Esophagus squamous epithelium (tissue), 5 donors: ENCODE measurements at regions not wholly inside any gene's neighbourhood (a gene's known extent, or its start where the extent isn't known, plus 50 kb on each side); places are given as distances from the start of the nearest gene placed in this dataset.

Source experiments
- DNase-seq: peaks from one replicate; lab custom pipeline; 2025; lab: John Stamatoyannopoulos, UW
- H3K27ac ChIP-seq, 4 donors: fragments of 200-600 bp; sonication (generic); one replicate each; pipeline ENCODE4 v1.5.1; 2016 to 2019; ENCODE audit warnings: mild to moderate bottlenecking in 1 of 4
- H3K27me3 ChIP-seq, 4 donors: fragments of 200-600 bp; sonication (generic); 1 replicate in 3 of 4; 2 replicates in 1 of 4; pipeline versions ENCODE4 v1.5.1 to v1.6.0; 2017 to 2021; ENCODE audit warnings: antibody characterized with exemption in 1 of 4
- H3K36me3 ChIP-seq, 3 donors: fragments of 200-600 bp; sonication (generic); one replicate each; pipeline ENCODE4 v1.5.1; 2016 to 2019
- H3K4me1 ChIP-seq, 3 donors: fragments of 200-600 bp; sonication (generic); one replicate each; pipeline ENCODE4 v1.5.1; 2017 to 2019
- H3K4me3 ChIP-seq, 4 donors: fragments of 200-600 bp; sonication (generic); 1 replicate in 3 of 4; 2 replicates in 1 of 4; pipeline ENCODE4 v1.5.1; 2016 to 2019; ENCODE audit warnings: mild to moderate bottlenecking in 2 of 4, moderate library complexity in 1 of 4
- H3K9me3 ChIP-seq, 3 donors: fragments of 200-600 bp; sonication (generic); one replicate each; pipeline ENCODE4 v1.5.1; 2016 to 2019
- POLR2A ChIP-seq, 4 donors: fragments of 450-650 bp; IDR thresholded peaks; one replicate each; pipeline ENCODE4 v1.6.1; 2017; ENCODE audit warnings: antibody characterized with exemption in 4 of 4, mild to moderate bottlenecking in 4 of 4, moderate library complexity in 3 of 4
- WGBS, 2 donors: methylation state at CpG; one replicate each; pipeline ENCODE4 v1.1.5; 2018; 5-methylcytosine and 5-hydroxymethylcytosine counted together
- intact Hi-C: fragments of 100-400 bp; cut with DNase I; formaldehyde crosslinking; loops from one replicate; pipeline ENCODE4 v1.15.0; 2022
- TF ChIP-seq, protein P1 (sequence below), 6 experiments: fragments of 450-650 bp in 4 of 6; fragments of 200-600 bp in 2 of 6; sonication (generic) in 2 of 6; IDR thresholded peaks; one replicate each; pipeline ENCODE4 v1.5.1; 2016 to 2019; ENCODE audit warnings: antibody characterized with exemption in 6 of 6, mild to moderate bottlenecking in 4 of 6, moderate library complexity in 4 of 6
- donor health status: DM: yes; HTN: yes; CAD: no.

GRCh38 chr4:89587364-89587763, 249.6 kb downstream of the SNCA start:
- Histone ChIP-seq H3K9me3 (no peaks in the 10 kb centered on the region), H3K36me3 (no peaks in the 10 kb centered on the region), H3K27ac (no peak overlapping the region), H3K4me3 (no peak overlapping the region), H3K27me3 (no peaks in the 10 kb centered on the region), H3K4me1 (no peaks in the 10 kb centered on the region)
- DNase-seq = no peak
- TF ChIP-seq, protein P1, sequence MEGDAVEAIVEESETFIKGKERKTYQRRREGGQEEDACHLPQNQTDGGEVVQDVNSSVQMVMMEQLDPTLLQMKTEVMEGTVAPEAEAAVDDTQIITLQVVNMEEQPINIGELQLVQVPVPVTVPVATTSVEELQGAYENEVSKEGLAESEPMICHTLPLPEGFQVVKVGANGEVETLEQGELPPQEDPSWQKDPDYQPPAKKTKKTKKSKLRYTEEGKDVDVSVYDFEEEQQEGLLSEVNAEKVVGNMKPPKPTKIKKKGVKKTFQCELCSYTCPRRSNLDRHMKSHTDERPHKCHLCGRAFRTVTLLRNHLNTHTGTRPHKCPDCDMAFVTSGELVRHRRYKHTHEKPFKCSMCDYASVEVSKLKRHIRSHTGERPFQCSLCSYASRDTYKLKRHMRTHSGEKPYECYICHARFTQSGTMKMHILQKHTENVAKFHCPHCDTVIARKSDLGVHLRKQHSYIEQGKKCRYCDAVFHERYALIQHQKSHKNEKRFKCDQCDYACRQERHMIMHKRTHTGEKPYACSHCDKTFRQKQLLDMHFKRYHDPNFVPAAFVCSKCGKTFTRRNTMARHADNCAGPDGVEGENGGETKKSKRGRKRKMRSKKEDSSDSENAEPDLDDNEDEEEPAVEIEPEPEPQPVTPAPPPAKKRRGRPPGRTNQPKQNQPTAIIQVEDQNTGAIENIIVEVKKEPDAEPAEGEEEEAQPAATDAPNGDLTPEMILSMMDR (IDR thresholded peaks at IDR 0.05) = no peak
- no peak for TF ChIP-seq POLR2A (IDR thresholded peaks at IDR 0.05)
- intact Hi-C loops = no loop called here
- 57% methylated on average over 2 of the region's 2 CpGs for WGBS, 2 donors

DNA sequence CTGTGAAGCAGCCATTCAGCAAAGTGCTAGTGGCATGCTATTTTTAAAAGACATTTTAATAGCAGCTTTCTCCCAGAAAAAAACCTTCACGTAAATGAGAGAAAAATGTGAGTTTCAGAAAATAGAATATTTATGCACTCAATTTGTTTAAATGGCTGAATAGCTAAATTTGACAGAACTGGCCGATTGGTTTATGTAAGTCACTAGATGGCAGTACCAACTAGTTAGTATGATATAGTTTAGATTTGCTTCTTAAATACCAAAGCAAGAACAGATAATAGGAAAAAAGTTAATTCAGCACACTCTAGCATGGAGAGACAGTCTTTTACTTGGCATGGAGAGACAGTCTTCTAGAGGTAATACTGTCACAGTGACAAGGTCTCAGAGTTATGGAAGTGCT, 250.1 kb downstream of the SNCA start:
- Histone ChIP-seq H3K9me3 (no peaks in the 10 kb centered on the region), H3K36me3 (no peaks in the 10 kb centered on the region), H3K27me3 (no peaks in the 10 kb centered on the region), H3K4me3 (no peak overlapping the region), H3K4me1 (no peaks in the 10 kb centered on the region), H3K27ac (no peak overlapping the region)
- WGBS, 2 donors = 42 to 48% methylated on average over 2 of the region's 2 CpGs
- TF ChIP-seq, protein P1 (IDR thresholded peaks at IDR 0.05) = peak in 1 of 6 experiments; percentile 30
- no peak for TF ChIP-seq POLR2A (IDR thresholded peaks at IDR 0.05)
- intact Hi-C loops = no loop called here
- DNase-seq = no peak

GRCh38 chr4:89586318-89586717, 250.6 kb downstream of the SNCA start:
- TF ChIP-seq, protein P1 (IDR thresholded peaks at IDR 0.05) = no peak
- no peak for TF ChIP-seq POLR2A (IDR thresholded peaks at IDR 0.05)
- WGBS, 2 donors = 65 to 75% methylated on average over 3 of the region's 3 CpGs

GRCh38 chr4:89582756-89583505, 254.0 kb downstream of the SNCA start:
- DNase-seq = no peak
- Histone ChIP-seq H3K36me3 (no peaks in the 10 kb centered on the region), H3K27me3 (no peaks in the 10 kb centered on the region), H3K4me3 (no peak overlapping the region), H3K9me3 (no peaks in the 10 kb centered on the region), H3K27ac (no peak overlapping the region), H3K4me1 (no peaks in the 10 kb centered on the region)
- 64 to 71% methylated on average over 5 of the region's 5 CpGs for WGBS, 2 donors
- TF ChIP-seq POLR2A (IDR thresholded peaks at IDR 0.05) = no peak
- TF ChIP-seq, protein P1 (IDR thresholded peaks at IDR 0.05) = no peak
- intact Hi-C loops = no loop called here

More at GRCh38 chr4:89586318-89586717, 250.6 kb downstream of the SNCA start:
- H3K4me3 ChIP-seq = no peak overlapping the region
- H3K27me3 ChIP-seq = no peaks in the 10 kb centered on the region
- intact Hi-C loops = no loop called here
- H3K27ac ChIP-seq = no peak overlapping the region
- DNase-seq = no peak
- H3K36me3 ChIP-seq = no peaks in the 10 kb centered on the region
- H3K9me3 ChIP-seq = no peaks in the 10 kb centered on the region
- H3K4me1 ChIP-seq = no peaks in the 10 kb centered on the region

DNA sequence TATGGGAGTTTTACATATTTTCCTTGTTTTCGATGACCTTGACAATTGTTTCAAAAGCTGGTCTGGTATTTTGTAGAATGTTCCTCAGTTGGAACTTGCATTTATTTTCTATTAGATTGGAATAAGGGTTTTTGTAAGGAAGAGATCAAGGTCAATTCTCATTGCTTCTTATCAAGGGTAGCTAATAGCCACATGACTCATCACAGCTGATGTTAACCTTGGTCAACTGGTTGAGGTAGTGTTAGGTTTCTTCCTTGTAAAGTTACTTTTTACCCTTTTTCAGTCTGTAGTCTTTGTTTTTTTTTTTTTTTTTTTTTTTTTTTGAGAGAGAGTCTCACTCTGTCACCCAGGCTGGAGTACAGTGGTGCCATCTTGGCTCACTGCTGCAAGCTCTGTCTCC, 257.2 kb downstream of the SNCA start:
- H3K4me1 ChIP-seq = no peaks in the 10 kb centered on the region
- TF ChIP-seq, protein P1 (IDR thresholded peaks at IDR 0.05) = no peak
- TF ChIP-seq POLR2A (IDR thresholded peaks at IDR 0.05) = no peak
- H3K36me3 ChIP-seq = no peaks in the 10 kb centered on the region
- intact Hi-C loops = no loop called here
- DNase-seq = no peak
- H3K9me3 ChIP-seq = no peaks in the 10 kb centered on the region
- WGBS, 2 donors = 0% methylated on average over 1 of the region's 1 CpG
- H3K27ac ChIP-seq = no peak overlapping the region
- no peak overlapping the region for H3K4me3 ChIP-seq
- H3K27me3 ChIP-seq = no peaks in the 10 kb centered on the region
